ENCODE measurements at regions not wholly inside any gene's neighbourhood (a gene's known extent, or its start where the extent isn't known, plus 50 kb on each side); places are given as distances from the start of the nearest gene placed in this dataset.

- TF ChIP-seq CTCF (conservative IDR thresholded peaks at IDR 0.05; ENCODE audit: low read length), result no peak
- no peak for TF ChIP-seq EZH2phosphoT487 (IDR thresholded peaks at IDR 0.05; ENCODE audit: borderline replicate concordance)
Observed at GRCh38 chr13:59568306-59568705, 595.4 kb downstream of the DIAPH3 start.
